HCT116 (cell line): ENCODE measurements at regions not wholly inside any gene's neighbourhood (a gene's known extent, or its start where the extent isn't known, plus 50 kb on each side); places are given as distances from the start of the nearest gene placed in this dataset.
A peak's percentile ranks its signal among the peaks of the same experiment; 100 is the strongest.

Experiments
- ATAC-seq: fragments of 200-7000 bp; cut with Tn5 transposase; 2 replicates; pipeline ENCODE4 v1.9.1; 2020; ENCODE audit warnings: mild to moderate bottlenecking, moderate library complexity
- BruUV-seq: library from RNA; stranded (reverse); fragments of 400-500 nt; replicated peaks from 2 replicates; lab custom pipeline; 2021; lab: Mats Ljungman, UMichigan
- CTCF ChIA-PET: fragments of 300-600 bp; sonication (Branson Sonifier 250); formaldehyde crosslinking; loops from one replicate; lab custom pipeline; 2021; ENCODE audit warnings: antibody characterized with exemption; lab: Charles Lee
- POLR2A ChIA-PET: fragments of 300-600, 350-600 bp; sonication (Branson Sonifier 250); formaldehyde crosslinking; loops from one replicate; lab custom pipeline; 2021; ENCODE audit warnings: antibody characterized with exemption; lab: Charles Lee
- RAD21 ChIA-PET, 2 experiments: fragments of 300-600 bp; sonication (Branson Sonifier 250); formaldehyde crosslinking; loops; one replicate each; lab custom pipeline; 2023; ENCODE audit warnings: low total read pairs in 2 of 2; ENCODE audit not compliant: uncharacterized antibody in 2 of 2, unreplicated experiment in 2 of 2, low non-redundant PET in 1 of 2; lab: Charles Lee
- DNase-seq: peaks from one replicate; pipeline ENCODE4 v3.0.0-alpha.2; 2010; ENCODE audit warnings: low read depth, low spot score
- H2AFZ ChIP-seq: fragments of 200-600 bp; shearing (Covaris generic), sonication (generic); 2 replicates; pipeline ENCODE4 v1.6.1; 2017; ENCODE audit warnings: low read depth, mixed run types, mixed read lengths, antibody characterized with exemption, low read length; ENCODE audit not compliant: poor library complexity, severe bottlenecking
- H3K27ac ChIP-seq: 2 replicates; pipeline ENCODE4 v1.5.1; 2012; ENCODE audit warnings: low read depth, low read length
- H3K27me3 ChIP-seq: fragments of 200-600 bp; sonication (generic); 2 replicates; pipeline ENCODE4 v1.6.1; 2016; ENCODE audit warnings: mixed run types, low read length, mixed read lengths; ENCODE audit not compliant: insufficient read depth
- H3K36me3 ChIP-seq, 2 experiments: fragments of 200-500 bp in 1 of 2; fragments of 200-600 bp in 1 of 2; sonication (Bioruptor generic) in 1 of 2; sonication (generic) in 1 of 2; 2 replicates each; pipeline versions ENCODE4 v1.5.1 to v1.6.1; 2014 to 2016; ENCODE audit warnings: low read length in 2 of 2, inconsistent platforms in 1 of 2, mixed read lengths in 1 of 2, mixed run types in 1 of 2; ENCODE audit not compliant: insufficient read depth in 2 of 2, control insufficient read depth in 1 of 2
- H3K4me1 ChIP-seq, 2 experiments: fragments of 200-600 bp in 1 of 2; sonication (generic) in 1 of 2; 2 replicates each; pipeline versions ENCODE4 v1.5.1 to v1.6.1; 2012 to 2017; ENCODE audit warnings: low read length in 2 of 2, inconsistent platforms in 1 of 2, mild to moderate bottlenecking in 1 of 2, mixed read lengths in 1 of 2, mixed run types in 1 of 2, moderate library complexity in 1 of 2; ENCODE audit not compliant: insufficient read depth in 2 of 2, control insufficient read depth in 1 of 2
- H3K4me2 ChIP-seq: fragments of 200-600 bp; sonication (generic); 2 replicates; pipeline ENCODE4 v1.6.1; 2017; ENCODE audit warnings: mixed run types, low read length, mixed read lengths
- H3K4me3 ChIP-seq, 2 experiments: fragments of 200-600 bp in 1 of 2; sonication (generic) in 1 of 2; replicated peaks in 1 of 2; 2 replicates each; pipeline ENCODE4 v1.5.1; 2011 to 2016; ENCODE audit warnings: low read length in 2 of 2, control low read depth in 1 of 2, low read depth in 1 of 2, mild to moderate bottlenecking in 1 of 2, mixed read lengths in 1 of 2, mixed run types in 1 of 2
- H3K79me2 ChIP-seq: fragments of 200-600 bp; sonication (generic); 2 replicates; pipeline ENCODE4 v1.6.1; 2017; ENCODE audit warnings: mild to moderate bottlenecking, mixed run types, low read length, moderate library complexity, mixed read lengths; ENCODE audit not compliant: insufficient read depth
- H3K9ac ChIP-seq: fragments of 200-600 bp; sonication (generic); 2 replicates; pipeline ENCODE4 v1.6.1; 2016; ENCODE audit warnings: low read length, mixed read lengths
- H3K9me2 ChIP-seq: fragments of 200-600 bp; sonication (generic), shearing (Covaris generic); 2 replicates; pipeline ENCODE4 v1.6.1; 2017; ENCODE audit warnings: mixed run types, mild to moderate bottlenecking, moderate library complexity; ENCODE audit not compliant: insufficient read depth
- H3K9me3 ChIP-seq, 2 experiments: fragments of 200-500 bp in 1 of 2; fragments of 200-600 bp in 1 of 2; sonication (Bioruptor generic) in 1 of 2; sonication (generic) in 1 of 2; 2 replicates each; pipeline ENCODE4 v1.6.1; 2014 to 2017; ENCODE audit warnings: low read length in 2 of 2, mixed read lengths in 2 of 2, inconsistent platforms in 1 of 2, low read depth in 1 of 2, mild to moderate bottlenecking in 1 of 2, mixed run types in 1 of 2, moderate library complexity in 1 of 2; ENCODE audit not compliant: control insufficient read depth in 1 of 2, insufficient read depth in 1 of 2
- H4K20me1 ChIP-seq: fragments of 200-600 bp; sonication (generic), shearing (Covaris generic); 2 replicates; pipeline ENCODE4 v1.6.1; 2017; ENCODE audit warnings: mixed run types, mild to moderate bottlenecking, moderate library complexity; ENCODE audit not compliant: insufficient read depth
- CBX3 ChIP-seq: IDR thresholded peaks from 2 replicates; pipeline ENCODE4 v1.6.1; 2012; ENCODE audit warnings: low read depth
- CEBPB ChIP-seq: IDR thresholded peaks from 2 replicates; pipeline ENCODE4 v1.6.1; 2012; ENCODE audit warnings: low read depth
- CTCF ChIP-seq, 3 experiments: fragments of 200-600 bp in 1 of 3; sonication (generic) in 1 of 3; IDR thresholded peaks in 2 of 3; conservative IDR thresholded peaks in 1 of 3; 2 replicates each; pipeline ENCODE4 v1.5.1; 2012 to 2017; ENCODE audit warnings: low read depth in 2 of 3, low read length in 2 of 3, antibody characterized with exemption in 1 of 3, borderline replicate concordance in 1 of 3, control low read depth in 1 of 3, mild to moderate bottlenecking in 1 of 3, mixed read lengths in 1 of 3, mixed run types in 1 of 3, moderate library complexity in 1 of 3; ENCODE audit not compliant: insufficient read depth in 1 of 3
- FOSL1 ChIP-seq: IDR thresholded peaks from 2 replicates; pipeline ENCODE4 v1.6.1; 2012; ENCODE audit warnings: low read depth
- JUND ChIP-seq: IDR thresholded peaks from 2 replicates; pipeline ENCODE4 v1.6.1; 2012
- MAX ChIP-seq: IDR thresholded peaks from 2 replicates; pipeline ENCODE4 v1.6.1; 2012
- POLR2AphosphoS5 ChIP-seq: IDR thresholded peaks from 2 replicates; pipeline ENCODE4 v1.6.1; 2011; ENCODE audit warnings: mild to moderate bottlenecking, low read depth, low read length, moderate library complexity
- REST ChIP-seq: IDR thresholded peaks from 2 replicates; pipeline ENCODE4 v1.6.1; 2012; ENCODE audit warnings: low read depth
- SRF ChIP-seq: IDR thresholded peaks from 2 replicates; pipeline ENCODE4 v1.6.1; 2012; ENCODE audit warnings: low read depth
- TCF7L2 ChIP-seq: IDR thresholded peaks from 2 replicates; pipeline ENCODE4 v1.7.0; 2011; ENCODE audit warnings: borderline replicate concordance, inconsistent platforms; ENCODE audit not compliant: insufficient read depth, insufficient read length; ENCODE audit errors: extremely low read depth
- ZFX ChIP-seq: fragments of 450-650 bp; IDR thresholded peaks from 2 replicates; pipeline ENCODE4 v1.6.1; 2017
- intact Hi-C: fragments of 100-400 bp; cut with micrococcal nuclease; formaldehyde crosslinking; loops from 2 replicates; pipeline ENCODE4 v1.10.0; 2022

- no peaks in the 10 kb centered on the region for H3K27me3 ChIP-seq
- DNase-seq (no peak), ATAC-seq (no peak)
- no peaks in the 10 kb centered on the region for H3K79me2 ChIP-seq
- POLR2A ChIA-PET: interaction anchor here (2.1 kb wide), 1 partner anchor 608 kb away, joined by 6 read pairs; the partner anchor contains the start of gene CITED2
- peaks cover 10 to 19% of the 10 kb centered on the region in 2 experiments for H3K4me1 ChIP-seq
- H3K4me3 ChIP-seq: no peak overlapping the region
- H3K9me2 ChIP-seq: 0 out of 2 replicates have a peak, but pooled peaks cover 2% of the 10 kb centered on the region
- H2AFZ ChIP-seq: peak overlapping the region; percentile 78
- no peaks in the 10 kb centered on the region for H4K20me1 ChIP-seq
- H3K9me3 ChIP-seq: no peaks in the 10 kb centered on the region
- no peak overlapping the region for H3K9ac ChIP-seq
- BruUV-seq: no TSS peak
- H3K27ac ChIP-seq: no peak overlapping the region
- H3K36me3 ChIP-seq: no peaks in the 10 kb centered on the region
- TF ChIP-seq CEBPB (no peak), CBX3 (no peak), CTCF (IDR thresholded peaks at IDR 0.05 in 2 of 3, conservative IDR thresholded peaks at IDR 0.05 in 1 of 3; ENCODE audit: borderline replicate concordance in 1 of 3, insufficient read depth in 1 of 3, low read depth in 2 of 3, low read length in 2 of 3) (no peak), SRF (no peak), ZFX (no peak), JUND (no peak), TCF7L2 (no peak), REST (no peak), MAX (no peak), FOSL1 (no peak), POLR2AphosphoS5 (no peak)
- TF ChIP-seq, all 23 proteins: peak for 0
- no peak overlapping the region for H3K4me2 ChIP-seq
- intact Hi-C loops: no loop called here
- CTCF ChIA-PET: no interaction called here
- RAD21 ChIA-PET: no interaction called here
Measured at GRCh38 chr6:139982652-139983295, 608.3 kb upstream of the CITED2 start.
